ENCODE measurements at regions not wholly inside any gene's neighbourhood (a gene's known extent, or its start where the extent isn't known, plus 50 kb on each side); places are given as distances from the start of the nearest gene placed in this dataset.
"Not testable (repeated sequence)": the region's sequence is repeated elsewhere in the genome, so short reads cannot be mapped to it uniquely, and the experiment has no call there.

DNA sequence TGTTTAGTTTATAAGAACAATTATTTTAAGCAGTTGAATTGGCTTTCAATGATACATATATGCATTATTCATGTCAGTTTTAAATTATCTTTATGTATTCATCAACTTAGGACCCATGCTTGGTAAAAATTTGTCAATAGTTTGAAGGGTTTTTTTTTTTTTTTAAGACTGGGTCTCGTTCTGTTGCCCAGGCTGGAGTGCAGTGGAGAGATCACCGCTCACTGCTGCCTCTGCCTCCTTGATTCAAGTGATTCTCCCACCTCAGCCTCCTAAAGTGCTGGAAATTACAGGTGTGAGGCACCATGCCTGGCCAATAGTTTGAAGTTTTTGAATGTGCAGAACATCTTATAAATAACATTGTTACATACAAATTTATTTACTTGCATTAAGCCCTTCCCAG is 1671.0 kb upstream of the B3GALT2 start:
- no peak for DNase-seq (ENCODE audit: low read depth in 2 of 3, low spot score in 2 of 3)

DNA sequence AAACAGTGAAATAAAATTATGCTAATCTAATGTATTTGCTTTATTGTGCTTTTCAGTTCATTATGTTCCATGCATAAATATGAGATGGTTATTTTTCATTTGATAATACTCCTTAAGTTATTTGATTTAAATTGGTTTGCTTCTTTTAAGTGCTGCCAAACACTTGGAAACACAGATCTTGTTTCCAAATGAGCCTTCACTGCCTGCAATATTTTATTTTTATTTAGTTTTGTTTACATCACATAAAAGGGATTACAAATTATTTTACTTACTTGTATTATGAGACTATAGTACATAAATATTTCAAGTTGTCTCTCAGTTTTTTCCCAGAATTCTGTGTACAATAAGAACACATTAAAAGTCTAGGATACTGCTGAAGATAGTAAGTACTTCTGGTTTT is 1662.4 kb upstream of the B3GALT2 start:
- no peak for DNase-seq (ENCODE audit: low read depth in 2 of 3, low spot score in 2 of 3)

- DNase-seq (ENCODE audit: low read depth in 2 of 3, low spot score in 2 of 3), result no peak
These were observed 1660.1 kb upstream of the B3GALT2 start for GRCh38 chr1:194846488-194846887.

DNA sequence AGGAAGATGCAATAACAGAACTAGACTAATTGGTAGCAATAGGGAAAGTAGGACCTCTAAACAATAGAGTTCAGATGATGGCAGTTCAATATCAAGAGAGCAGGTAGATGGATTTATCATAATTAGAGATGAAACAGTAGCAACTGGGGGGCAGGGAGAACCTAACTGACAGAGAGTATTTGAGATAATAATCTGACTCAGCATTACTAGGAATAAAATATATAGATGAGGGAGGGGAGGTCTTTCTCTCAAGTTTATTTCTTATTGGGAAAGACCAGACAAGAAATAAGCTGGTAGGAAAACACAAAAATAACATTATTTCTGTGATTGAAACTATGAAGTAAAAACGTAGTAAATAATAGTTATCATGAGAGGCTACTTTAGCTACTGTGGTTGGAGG is 1656.7 kb upstream of the B3GALT2 start:
- no peak for DNase-seq (ENCODE audit: low read depth in 2 of 3, low spot score in 2 of 3)

- DNase-seq (ENCODE audit: low read depth in 2 of 3, low spot score in 2 of 3), result no peak
These were observed 1646.7 kb upstream of the B3GALT2 start for GRCh38 chr1:194833111-194833510.

GRCh38 chr1:194831595-194831994 is 1645.2 kb upstream of the B3GALT2 start:
- DNase-seq (ENCODE audit: low read depth in 2 of 3, low spot score in 2 of 3), result not testable (repeated sequence)

DNA sequence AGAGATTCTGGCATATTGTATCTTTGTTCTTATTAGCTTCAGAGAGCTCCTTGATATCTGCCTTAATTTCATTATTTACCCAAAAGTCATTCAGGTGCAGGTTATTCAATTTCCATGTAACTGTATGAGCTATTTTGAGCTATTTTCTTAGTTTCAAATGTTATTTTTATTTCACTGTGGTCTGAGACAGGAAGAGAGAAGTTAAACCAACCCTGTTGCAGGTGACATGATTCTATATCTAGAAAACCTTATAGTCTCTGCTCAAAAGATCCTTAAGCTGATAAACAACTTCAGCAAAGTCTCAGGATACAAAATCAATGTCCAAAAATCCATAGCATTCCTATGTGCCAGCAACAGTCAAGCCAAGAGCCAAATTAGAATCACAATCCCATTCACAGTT is 1644.0 kb upstream of the B3GALT2 start:
- no peak for DNase-seq (ENCODE audit: low read depth in 2 of 3, low spot score in 2 of 3)

GRCh38 chr1:194829492-194829891 is 1643.1 kb upstream of the B3GALT2 start:
- no peak for DNase-seq (ENCODE audit: low read depth in 2 of 3, low spot score in 2 of 3)

GRCh38 chr1:194825382-194825781 is 1639.0 kb upstream of the B3GALT2 start:
- DNase-seq (ENCODE audit: low read depth in 2 of 3, low spot score in 2 of 3), result no peak

- no peak for DNase-seq (ENCODE audit: low read depth in 2 of 3, low spot score in 2 of 3)
These were observed 1634.7 kb upstream of the B3GALT2 start for GRCh38 chr1:194821091-194821490.

DNA sequence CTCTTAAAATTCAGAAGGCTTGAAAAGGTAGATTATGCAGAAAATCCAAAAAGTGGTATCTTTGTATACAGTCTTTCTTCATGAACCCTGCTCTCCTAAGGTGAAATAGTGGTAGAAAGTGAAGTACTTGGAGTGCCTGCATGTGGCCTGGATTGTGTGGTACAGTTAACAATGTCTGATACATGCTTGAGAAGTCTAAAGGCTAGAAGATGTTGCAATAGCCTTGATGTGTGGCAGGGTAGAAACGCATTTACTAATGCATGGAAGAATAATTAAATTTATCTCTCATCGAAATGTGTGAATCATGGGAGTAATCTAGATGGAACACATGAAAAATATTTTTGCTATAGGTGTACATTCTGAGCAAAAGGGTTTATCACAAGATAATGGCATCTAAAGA is 1632.3 kb upstream of the B3GALT2 start:
- no peak for DNase-seq (ENCODE audit: low read depth in 2 of 3, low spot score in 2 of 3)

GRCh38 chr1:194816859-194817258 is 1630.4 kb upstream of the B3GALT2 start:
- no peak for DNase-seq (ENCODE audit: low read depth in 2 of 3, low spot score in 2 of 3)

- DNase-seq (ENCODE audit: low read depth in 2 of 3, low spot score in 2 of 3), result no peak
These were observed 1626.7 kb upstream of the B3GALT2 start for GRCh38 chr1:194813096-194813495.

DNA sequence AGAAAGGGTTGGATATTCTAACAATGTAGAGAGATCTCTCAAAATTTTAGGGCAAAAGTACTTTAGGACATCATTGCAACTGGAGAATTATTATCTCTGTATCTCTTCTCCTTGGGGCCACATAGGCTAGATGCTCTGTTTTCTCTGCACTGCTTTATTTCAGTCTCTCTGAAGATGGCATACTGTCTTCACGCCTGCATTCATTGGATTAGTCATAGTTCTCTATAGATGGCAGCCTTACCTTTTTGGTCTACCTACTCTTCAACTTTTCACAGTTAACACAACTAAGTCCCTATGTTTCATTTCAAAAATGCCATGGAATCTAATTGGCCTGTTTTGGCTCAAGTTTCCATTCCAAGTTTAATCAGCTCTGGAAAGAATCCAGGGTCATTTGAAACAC is 1623.3 kb upstream of the B3GALT2 start:
- no peak for DNase-seq (ENCODE audit: low read depth in 2 of 3, low spot score in 2 of 3)

GRCh38 chr1:194809215-194809614 is 1622.8 kb upstream of the B3GALT2 start:
- no peak for DNase-seq (ENCODE audit: low read depth in 2 of 3, low spot score in 2 of 3)

- no peak for DNase-seq (ENCODE audit: low read depth in 2 of 3, low spot score in 2 of 3)
These were observed 1621.3 kb upstream of the B3GALT2 start for GRCh38 chr1:194807530-194808220.

GRCh38 chr1:194802572-194802971 is 1616.2 kb upstream of the B3GALT2 start:
- DNase-seq (ENCODE audit: low read depth in 2 of 3, low spot score in 2 of 3), result no peak

DNA sequence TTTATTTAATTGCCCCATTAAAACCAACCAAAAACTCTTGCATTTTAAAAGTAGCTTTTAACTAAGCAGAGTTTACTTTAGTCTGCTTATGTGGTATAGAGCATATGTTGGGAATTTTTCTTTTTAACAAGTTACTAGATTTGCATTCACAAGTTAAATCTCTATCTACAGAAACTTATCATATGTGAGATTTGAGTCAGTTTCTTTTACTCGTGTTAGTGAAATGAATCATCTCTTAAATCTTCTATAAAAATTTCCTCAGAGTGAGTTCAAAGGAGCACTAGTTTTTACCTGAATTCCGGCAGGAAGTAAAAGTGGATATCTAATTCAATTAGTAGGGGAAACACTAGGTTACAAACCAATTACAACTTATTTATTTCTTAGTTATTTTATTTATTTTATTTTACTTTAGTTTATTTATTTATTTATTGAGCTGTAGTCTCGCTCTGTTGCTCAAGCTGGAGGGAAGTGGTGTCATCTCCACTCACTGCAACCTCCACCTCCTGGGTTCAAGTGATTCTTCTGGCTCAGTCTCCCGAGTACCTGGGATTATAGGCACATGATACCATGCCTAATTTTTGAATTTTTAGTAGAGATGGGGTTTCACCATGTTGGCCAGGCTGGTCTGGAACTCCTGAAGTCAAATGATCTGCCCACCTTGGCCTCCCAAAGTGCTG is 1609.6 kb upstream of the B3GALT2 start:
- DNase-seq (ENCODE audit: low read depth in 2 of 3, low spot score in 2 of 3), result no peak

- no peak for DNase-seq (ENCODE audit: low read depth in 2 of 3, low spot score in 2 of 3)
These were observed 1600.6 kb upstream of the B3GALT2 start for GRCh38 chr1:194787001-194787400.

GRCh38 chr1:194786027-194786426 is 1599.6 kb upstream of the B3GALT2 start:
- no peak for DNase-seq (ENCODE audit: low read depth in 2 of 3, low spot score in 2 of 3)

DNA sequence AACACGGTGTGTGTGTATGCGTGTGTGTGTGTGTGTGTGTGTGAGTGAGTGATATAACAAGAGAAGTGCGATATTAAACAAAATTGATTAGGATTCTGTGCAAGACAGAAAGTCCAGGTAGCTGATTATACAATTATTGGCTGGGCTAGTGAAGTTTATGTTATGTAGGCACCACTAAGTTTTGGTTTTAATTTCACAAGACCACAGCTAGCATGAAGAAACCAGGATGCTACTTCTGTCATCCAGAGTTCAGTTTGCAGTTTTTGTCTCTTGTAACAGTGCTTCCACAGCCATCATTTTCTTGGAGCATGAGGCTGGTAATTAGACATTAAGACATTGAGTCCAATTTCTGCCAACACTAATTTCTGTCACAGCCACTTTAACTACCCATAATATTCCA is 1590.2 kb upstream of the B3GALT2 start:
- no peak for DNase-seq (ENCODE audit: low read depth in 2 of 3, low spot score in 2 of 3)

DNA sequence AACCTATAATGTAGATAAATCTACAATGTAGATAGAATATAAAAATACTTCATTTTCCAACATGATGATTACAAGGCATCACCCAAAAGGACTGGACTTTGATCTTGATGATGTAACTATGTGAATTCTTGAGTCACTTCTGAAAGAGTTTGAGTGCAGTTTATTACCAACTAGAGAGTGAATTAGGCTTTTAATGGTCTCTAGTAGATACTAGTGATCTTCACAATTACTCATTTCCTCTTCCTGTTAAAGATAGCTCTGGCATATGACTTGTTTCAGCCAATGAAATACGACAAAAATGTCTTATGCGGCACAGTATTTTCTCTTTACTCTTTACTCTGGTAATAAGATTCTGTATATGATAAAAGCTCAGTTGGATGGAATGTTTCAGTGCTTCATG is 1588.1 kb upstream of the B3GALT2 start:
- no peak for DNase-seq (ENCODE audit: low read depth in 2 of 3, low spot score in 2 of 3)

All from activated CD8-positive, alpha-beta memory T cell treated with anti-CD3 and anti-CD28 coated beads for 48 hours (primary cell).